Suprapubic skin (tissue), 4 donors: ENCODE measurements at regions not wholly inside any gene's neighbourhood (a gene's known extent, or its start where the extent isn't known, plus 50 kb on each side); places are given as distances from the start of the nearest gene placed in this dataset.

ENCODE experiments used
- DNase-seq, 2 donors: peaks; one replicate each; pipeline ENCODE4 v3.0.0-alpha.2; 2019; ENCODE audit warnings: low spot score in 2 of 2
- H3K27ac ChIP-seq: fragments of 200-600 bp; sonication (generic); one replicate; pipeline ENCODE4 v1.5.1; 2019
- H3K27me3 ChIP-seq: fragments of 200-600 bp; sonication (generic); one replicate; pipeline ENCODE4 v1.5.1; 2019
- H3K36me3 ChIP-seq: fragments of 200-600 bp; sonication (generic); one replicate; pipeline ENCODE4 v1.5.1; 2019
- H3K4me1 ChIP-seq: fragments of 200-600 bp; sonication (generic); one replicate; pipeline ENCODE4 v1.5.1; 2019
- H3K4me3 ChIP-seq: fragments of 200-600 bp; sonication (generic); one replicate; pipeline ENCODE4 v1.5.1; 2019; ENCODE audit warnings: mild to moderate bottlenecking
- H3K9me3 ChIP-seq: fragments of 200-600 bp; sonication (generic); one replicate; pipeline ENCODE4 v1.5.1; 2019
- EP300 ChIP-seq: sonication (generic); formaldehyde crosslinking; IDR thresholded peaks from one replicate; pipeline ENCODE4 v1.6.1; 2017; ENCODE audit warnings: antibody characterized with exemption
- POLR2A ChIP-seq, 2 donors: fragments of 450-650 bp; IDR thresholded peaks; one replicate each; pipeline ENCODE4 v1.6.1; 2017; ENCODE audit warnings: antibody characterized with exemption in 2 of 2, mild to moderate bottlenecking in 2 of 2, moderate library complexity in 2 of 2
- POLR2AphosphoS5 ChIP-seq, 3 donors: sonication (generic); formaldehyde crosslinking; IDR thresholded peaks; one replicate each; pipeline ENCODE4 v1.6.1; 2017; ENCODE audit warnings: antibody characterized with exemption in 3 of 3
- WGBS: methylation state at CpG from one replicate; pipeline ENCODE4 v1.1.5; 2018; 5-methylcytosine and 5-hydroxymethylcytosine counted together
- TF ChIP-seq, protein P1 (sequence below), 2 donors: fragments of 200-600 bp in 1 of 2; fragments of 450-650 bp in 1 of 2; sonication (generic) in 1 of 2; IDR thresholded peaks; one replicate each; pipeline ENCODE4 v1.5.1; 2016 to 2019; ENCODE audit warnings: antibody characterized with exemption in 2 of 2, mild to moderate bottlenecking in 1 of 2, moderate library complexity in 1 of 2

- 63% methylated on average over 7 of the region's 15 CpGs for WGBS
- H3K4me3 ChIP-seq = no peak overlapping the region
- TF ChIP-seq EP300 (no peak), POLR2AphosphoS5 (IDR thresholded peaks at IDR 0.05) (no peak), POLR2A (IDR thresholded peaks at IDR 0.05) (no peak)
- TF ChIP-seq, protein P1, sequence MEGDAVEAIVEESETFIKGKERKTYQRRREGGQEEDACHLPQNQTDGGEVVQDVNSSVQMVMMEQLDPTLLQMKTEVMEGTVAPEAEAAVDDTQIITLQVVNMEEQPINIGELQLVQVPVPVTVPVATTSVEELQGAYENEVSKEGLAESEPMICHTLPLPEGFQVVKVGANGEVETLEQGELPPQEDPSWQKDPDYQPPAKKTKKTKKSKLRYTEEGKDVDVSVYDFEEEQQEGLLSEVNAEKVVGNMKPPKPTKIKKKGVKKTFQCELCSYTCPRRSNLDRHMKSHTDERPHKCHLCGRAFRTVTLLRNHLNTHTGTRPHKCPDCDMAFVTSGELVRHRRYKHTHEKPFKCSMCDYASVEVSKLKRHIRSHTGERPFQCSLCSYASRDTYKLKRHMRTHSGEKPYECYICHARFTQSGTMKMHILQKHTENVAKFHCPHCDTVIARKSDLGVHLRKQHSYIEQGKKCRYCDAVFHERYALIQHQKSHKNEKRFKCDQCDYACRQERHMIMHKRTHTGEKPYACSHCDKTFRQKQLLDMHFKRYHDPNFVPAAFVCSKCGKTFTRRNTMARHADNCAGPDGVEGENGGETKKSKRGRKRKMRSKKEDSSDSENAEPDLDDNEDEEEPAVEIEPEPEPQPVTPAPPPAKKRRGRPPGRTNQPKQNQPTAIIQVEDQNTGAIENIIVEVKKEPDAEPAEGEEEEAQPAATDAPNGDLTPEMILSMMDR (IDR thresholded peaks at IDR 0.05) = no peak
- peaks cover 16% of the 10 kb centered on the region for H3K4me1 ChIP-seq
- peak in 1 of 2 donors; percentile 69 for DNase-seq
- H3K9me3 ChIP-seq = no peaks in the 10 kb centered on the region
- H3K27ac ChIP-seq = no peak overlapping the region
- no peaks in the 10 kb centered on the region for H3K36me3 ChIP-seq
- peaks cover 23% of the 10 kb centered on the region for H3K27me3 ChIP-seq
Observed at GRCh38 chr7:155212301-155213015, 85.2 kb upstream of the INSIG1 start.

GRCh38 chr7:155213385-155213784 is 84.3 kb upstream of the INSIG1 start:
- WGBS = 85% methylated on average over 4 of the region's 4 CpGs
- Histone ChIP-seq H3K9me3 (no peaks in the 10 kb centered on the region), H3K36me3 (no peaks in the 10 kb centered on the region), H3K4me3 (no peak overlapping the region), H3K27ac (peak overlapping the region; percentile 49), H3K4me1 (peaks cover 16% of the 10 kb centered on the region), H3K27me3 (peaks cover 28% of the 10 kb centered on the region)
- DNase-seq = peak in 1 of 2 donors; percentile 59
- TF ChIP-seq EP300 (no peak), POLR2AphosphoS5 (IDR thresholded peaks at IDR 0.05) (no peak), POLR2A (IDR thresholded peaks at IDR 0.05) (no peak)
- TF ChIP-seq, protein P1 (IDR thresholded peaks at IDR 0.05) = no peak

GRCh38 chr7:155213955-155214740 is 83.5 kb upstream of the INSIG1 start:
- Histone ChIP-seq H3K4me1 (peaks cover 16% of the 10 kb centered on the region), H3K9me3 (no peaks in the 10 kb centered on the region), H3K36me3 (no peaks in the 10 kb centered on the region), H3K4me3 (peak overlapping the region; percentile 45), H3K27me3 (peaks cover 32% of the 10 kb centered on the region), H3K27ac (peak overlapping the region; percentile 49)
- TF ChIP-seq, protein P1 (IDR thresholded peaks at IDR 0.05) = no peak
- TF ChIP-seq POLR2A (IDR thresholded peaks at IDR 0.05) (no peak), EP300 (no peak), POLR2AphosphoS5 (IDR thresholded peaks at IDR 0.05) (no peak)
- DNase-seq = peak in 1 of 2 donors; percentile 81
- 25% methylated on average over 26 of the region's 26 CpGs for WGBS

DNA sequence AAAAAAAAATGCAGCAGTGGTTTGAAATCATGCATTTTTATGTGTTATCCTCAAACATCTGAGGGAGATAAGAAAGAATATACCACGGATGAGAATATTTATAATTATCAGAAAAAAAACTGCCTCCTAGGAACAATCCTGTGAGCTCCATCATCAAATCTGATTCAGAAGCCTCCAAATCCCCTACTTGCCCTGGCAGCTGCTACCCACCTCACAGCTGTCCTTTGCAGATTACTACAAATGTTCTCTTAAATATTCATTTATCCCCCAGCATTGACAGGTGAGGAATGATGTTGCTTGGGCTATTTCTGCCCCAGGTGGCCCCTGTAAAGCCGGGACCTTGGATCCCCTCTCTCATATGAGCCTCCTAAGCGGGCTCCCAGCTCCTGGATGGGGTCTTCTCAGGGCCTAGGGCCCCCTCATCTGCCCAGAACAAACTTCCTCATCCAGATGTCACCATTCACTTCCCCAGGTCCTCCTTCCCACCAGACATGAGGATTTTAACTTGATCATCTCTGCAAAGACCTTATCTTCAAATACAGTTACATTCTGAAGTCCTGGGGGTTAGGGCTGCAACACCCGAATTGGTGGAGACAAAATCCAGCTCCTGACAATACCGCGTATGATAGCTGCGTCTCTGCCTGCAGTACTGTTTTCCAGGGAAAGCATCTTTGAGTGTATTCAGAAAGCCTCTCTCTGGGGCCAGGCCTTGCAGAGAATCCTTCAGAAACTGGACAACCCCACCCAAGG is 81.9 kb upstream of the INSIG1 start:
- 78% methylated on average over 7 of the region's 7 CpGs for WGBS
- H3K4me1 ChIP-seq = peaks cover 16% of the 10 kb centered on the region
- H3K36me3 ChIP-seq = no peaks in the 10 kb centered on the region
- peaks cover 31% of the 10 kb centered on the region for H3K27me3 ChIP-seq
- DNase-seq = peak in 1 of 2 donors; percentile 28
- H3K27ac ChIP-seq = no peak overlapping the region
- no peaks in the 10 kb centered on the region for H3K9me3 ChIP-seq
- no peak overlapping the region for H3K4me3 ChIP-seq
- no peak for TF ChIP-seq EP300
- TF ChIP-seq, protein P1 (IDR thresholded peaks at IDR 0.05) = no peak
- no peak for TF ChIP-seq POLR2A (IDR thresholded peaks at IDR 0.05)
- TF ChIP-seq POLR2AphosphoS5 (IDR thresholded peaks at IDR 0.05) = no peak
